A673 (cell line): ENCODE measurements at regions not wholly inside any gene's neighbourhood (a gene's known extent, or its start where the extent isn't known, plus 50 kb on each side); places are given as distances from the start of the nearest gene placed in this dataset.

Experiments used
- EZH2 ChIP-seq: fragments of 200-600 bp; sonication (generic); IDR thresholded peaks from 2 replicates; pipeline ENCODE4 v1.6.1; 2017; ENCODE audit warnings: borderline replicate concordance, low read depth, mild to moderate bottlenecking, mixed read lengths, antibody characterized with exemption, low read length; ENCODE audit not compliant: poor library complexity, severe bottlenecking
- TF ChIP-seq, protein P1 (sequence below): fragments of 300-800, 200-600 bp; sonication (generic); conservative IDR thresholded peaks from 2 replicates; pipeline ENCODE4 v1.5.1; 2017; ENCODE audit warnings: low read depth, mild to moderate bottlenecking, antibody characterized with exemption, low read length, moderate library complexity, mixed read lengths

DNA sequence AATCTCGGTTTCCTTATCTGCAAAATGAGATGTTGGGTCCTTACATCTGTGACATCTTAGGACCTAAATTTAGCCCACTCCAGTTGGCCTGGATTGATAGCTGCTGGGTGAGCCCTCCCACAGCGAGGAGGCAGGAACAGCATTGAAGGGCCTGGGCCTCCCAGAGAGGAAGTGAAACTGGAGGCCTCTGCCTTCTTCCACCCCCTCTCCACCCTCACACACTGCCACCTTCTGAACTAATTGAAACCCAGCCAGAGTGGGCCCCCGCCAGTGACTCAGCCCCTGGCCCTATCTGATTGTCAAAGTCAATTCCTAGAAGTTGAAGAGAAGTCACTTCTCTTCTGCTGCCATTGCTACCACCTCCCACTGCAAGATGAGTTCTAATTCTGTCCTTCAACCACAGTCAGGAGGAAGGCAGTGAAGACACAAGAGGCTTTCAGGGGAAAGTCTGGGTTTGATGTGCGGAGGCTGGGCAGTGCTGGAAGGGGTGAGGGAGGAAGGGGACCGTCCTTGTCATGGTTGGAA is 55.2 kb upstream of the NEK6 start:
- TF ChIP-seq, protein P1, sequence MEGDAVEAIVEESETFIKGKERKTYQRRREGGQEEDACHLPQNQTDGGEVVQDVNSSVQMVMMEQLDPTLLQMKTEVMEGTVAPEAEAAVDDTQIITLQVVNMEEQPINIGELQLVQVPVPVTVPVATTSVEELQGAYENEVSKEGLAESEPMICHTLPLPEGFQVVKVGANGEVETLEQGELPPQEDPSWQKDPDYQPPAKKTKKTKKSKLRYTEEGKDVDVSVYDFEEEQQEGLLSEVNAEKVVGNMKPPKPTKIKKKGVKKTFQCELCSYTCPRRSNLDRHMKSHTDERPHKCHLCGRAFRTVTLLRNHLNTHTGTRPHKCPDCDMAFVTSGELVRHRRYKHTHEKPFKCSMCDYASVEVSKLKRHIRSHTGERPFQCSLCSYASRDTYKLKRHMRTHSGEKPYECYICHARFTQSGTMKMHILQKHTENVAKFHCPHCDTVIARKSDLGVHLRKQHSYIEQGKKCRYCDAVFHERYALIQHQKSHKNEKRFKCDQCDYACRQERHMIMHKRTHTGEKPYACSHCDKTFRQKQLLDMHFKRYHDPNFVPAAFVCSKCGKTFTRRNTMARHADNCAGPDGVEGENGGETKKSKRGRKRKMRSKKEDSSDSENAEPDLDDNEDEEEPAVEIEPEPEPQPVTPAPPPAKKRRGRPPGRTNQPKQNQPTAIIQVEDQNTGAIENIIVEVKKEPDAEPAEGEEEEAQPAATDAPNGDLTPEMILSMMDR, result no peak
- TF ChIP-seq EZH2, result no peak
